Stomach (tissue), 8 donors: ENCODE measurements at regions not wholly inside any gene's neighbourhood (a gene's known extent, or its start where the extent isn't known, plus 50 kb on each side); places are given as distances from the start of the nearest gene placed in this dataset.
A peak's percentile ranks its signal among the peaks of the same experiment; 100 is the strongest.

Experiments
- DNase-seq, 2 donors: peaks; one replicate each; pipeline versions ENCODE4 v3.0.0 to v3.0.0-alpha.2; 2013 to 2019
- H3K27ac ChIP-seq, 5 donors: fragments of 200-600 bp in 4 of 5; sonication (generic) in 4 of 5; one replicate each; pipeline ENCODE4 v1.5.1; 2013 to 2019; ENCODE audit warnings: mild to moderate bottlenecking in 1 of 5, moderate library complexity in 1 of 5
- H3K27me3 ChIP-seq, 3 donors: fragments of 200-600 bp; sonication (generic); one replicate each; pipeline ENCODE4 v1.5.1; 2017 to 2019; ENCODE audit warnings: mixed run types in 1 of 3
- H3K36me3 ChIP-seq, 4 donors: fragments of 200-600 bp; sonication (generic); 1 replicate in 3 of 4; 2 replicates in 1 of 4; pipeline ENCODE4 v1.5.1; 2016 to 2019
- H3K4me1 ChIP-seq, 4 donors: fragments of 200-600 bp; sonication (generic); one replicate each; pipeline ENCODE4 v1.5.1; 2016 to 2019
- H3K4me3 ChIP-seq, 4 donors: fragments of 200-600 bp; sonication (generic) in 3 of 4; one replicate each; pipeline ENCODE4 v1.5.1; 2016 to 2019; ENCODE audit warnings: mild to moderate bottlenecking in 1 of 4
- H3K9me3 ChIP-seq, 4 donors: fragments of 200-600 bp; sonication (generic); one replicate each; pipeline ENCODE4 v1.5.1; 2016 to 2019
- EP300 ChIP-seq: sonication (generic); formaldehyde crosslinking; IDR thresholded peaks from one replicate; pipeline ENCODE4 v1.6.1; 2017; ENCODE audit warnings: antibody characterized with exemption
- POLR2A ChIP-seq, 4 donors: fragments of 450-650 bp; IDR thresholded peaks; one replicate each; pipeline ENCODE4 v1.6.1; 2016; ENCODE audit warnings: antibody characterized with exemption in 4 of 4, control low read depth in 2 of 4, mild to moderate bottlenecking in 1 of 4, moderate library complexity in 1 of 4
- POLR2AphosphoS5 ChIP-seq, 3 donors: sonication (generic); formaldehyde crosslinking; IDR thresholded peaks; one replicate each; pipeline ENCODE4 v1.6.1; 2016; ENCODE audit warnings: antibody characterized with exemption in 3 of 3
- WGBS, 5 donors: extraction: QIAGEN DNeasy Blood & Tissue Kit in 3 of 5; methylation state at CpG; one replicate each; pipeline versions ENCODE4 v1.1.5 to v1.1.7; 2013 to 2018; 5-methylcytosine and 5-hydroxymethylcytosine counted together
- intact Hi-C: fragments of 100-400 bp; cut with DNase I; formaldehyde crosslinking; loops from one replicate; pipeline ENCODE4 v1.15.1; 2023; ENCODE audit warnings: low total_unique reads
- TF ChIP-seq, protein P1 (sequence below), 7 experiments: fragments of 450-650 bp in 4 of 7; fragments of 200-600 bp in 3 of 7; sonication (generic) in 3 of 7; IDR thresholded peaks; one replicate each; pipeline ENCODE4 v1.5.1; 2016 to 2019; ENCODE audit warnings: antibody characterized with exemption in 7 of 7, control low read depth in 2 of 7, mild to moderate bottlenecking in 1 of 7
- donor health status: healthy with polysubstance abuse.
- donor health status: Bipolar disorder and iron deficiency.
- donor health status: healthy.

GRCh38 chr4:24422644-24423043 is 161.7 kb downstream of the DHX15 start:
- no peak overlapping the region for H3K4me3 ChIP-seq
- intact Hi-C loops = no loop called here
- TF ChIP-seq, protein P1, sequence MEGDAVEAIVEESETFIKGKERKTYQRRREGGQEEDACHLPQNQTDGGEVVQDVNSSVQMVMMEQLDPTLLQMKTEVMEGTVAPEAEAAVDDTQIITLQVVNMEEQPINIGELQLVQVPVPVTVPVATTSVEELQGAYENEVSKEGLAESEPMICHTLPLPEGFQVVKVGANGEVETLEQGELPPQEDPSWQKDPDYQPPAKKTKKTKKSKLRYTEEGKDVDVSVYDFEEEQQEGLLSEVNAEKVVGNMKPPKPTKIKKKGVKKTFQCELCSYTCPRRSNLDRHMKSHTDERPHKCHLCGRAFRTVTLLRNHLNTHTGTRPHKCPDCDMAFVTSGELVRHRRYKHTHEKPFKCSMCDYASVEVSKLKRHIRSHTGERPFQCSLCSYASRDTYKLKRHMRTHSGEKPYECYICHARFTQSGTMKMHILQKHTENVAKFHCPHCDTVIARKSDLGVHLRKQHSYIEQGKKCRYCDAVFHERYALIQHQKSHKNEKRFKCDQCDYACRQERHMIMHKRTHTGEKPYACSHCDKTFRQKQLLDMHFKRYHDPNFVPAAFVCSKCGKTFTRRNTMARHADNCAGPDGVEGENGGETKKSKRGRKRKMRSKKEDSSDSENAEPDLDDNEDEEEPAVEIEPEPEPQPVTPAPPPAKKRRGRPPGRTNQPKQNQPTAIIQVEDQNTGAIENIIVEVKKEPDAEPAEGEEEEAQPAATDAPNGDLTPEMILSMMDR (IDR thresholded peaks at IDR 0.05) = no peak
- no peak for TF ChIP-seq POLR2A (IDR thresholded peaks at IDR 0.05)
- no peak for TF ChIP-seq POLR2AphosphoS5 (IDR thresholded peaks at IDR 0.05)
- no peak for TF ChIP-seq EP300
- H3K27me3 ChIP-seq = no peaks in the 10 kb centered on the region
- no peak for DNase-seq
- WGBS, 5 donors = 85 to 96% (median 95%) methylated on average over 2 of the region's 2 CpGs
- no peaks in the 10 kb centered on the region for H3K36me3 ChIP-seq
- no peaks in the 10 kb centered on the region for H3K9me3 ChIP-seq
- H3K27ac ChIP-seq = no peak overlapping the region
- H3K4me1 ChIP-seq = peaks cover 0 to 7% (median 3%) of the 10 kb centered on the region in 4 donors

GRCh38 chr4:24419181-24420034 is 164.9 kb downstream of the DHX15 start:
- peak; percentile 84 to 89 for DNase-seq
- no peak overlapping the region for H3K4me3 ChIP-seq
- H3K27ac ChIP-seq = no peak overlapping the region
- H3K36me3 ChIP-seq = no peaks in the 10 kb centered on the region
- TF ChIP-seq, protein P1 (IDR thresholded peaks at IDR 0.05) = peak in 5 of 7 experiments; percentile 82 to 93 (median 87)
- TF ChIP-seq POLR2AphosphoS5 (IDR thresholded peaks at IDR 0.05) = peak in 1 of 3 donors; percentile 41
- no peak for TF ChIP-seq POLR2A (IDR thresholded peaks at IDR 0.05)
- no peak for TF ChIP-seq EP300
- 4 to 20% (median 11%) methylated on average over 8 of the region's 8 CpGs for WGBS, 5 donors
- no peaks in the 10 kb centered on the region for H3K27me3 ChIP-seq
- H3K4me1 ChIP-seq = peaks cover 0 to 7% (median 3%) of the 10 kb centered on the region in 4 donors
- intact Hi-C loops = no loop called here
- H3K9me3 ChIP-seq = no peaks in the 10 kb centered on the region

- intact Hi-C loops = no loop called here
- no peaks in the 10 kb centered on the region for H3K27me3 ChIP-seq
- peaks cover 0 to 7% (median 3%) of the 10 kb centered on the region in 4 donors for H3K4me1 ChIP-seq
- H3K36me3 ChIP-seq = no peaks in the 10 kb centered on the region
- H3K4me3 ChIP-seq = no peak overlapping the region
- no peak overlapping the region for H3K27ac ChIP-seq
- H3K9me3 ChIP-seq = no peaks in the 10 kb centered on the region
- no peak for DNase-seq
- no peak for TF ChIP-seq POLR2A (IDR thresholded peaks at IDR 0.05)
These were observed 167.1 kb downstream of the DHX15 start for GRCh38 chr4:24417206-24417605.

- DNase-seq = no peak
- Histone ChIP-seq H3K4me3 (no peak overlapping the region), H3K4me1 (peaks cover 0 to 7% (median 3%) of the 10 kb centered on the region in 4 donors), H3K9me3 (no peaks in the 10 kb centered on the region), H3K36me3 (no peaks in the 10 kb centered on the region), H3K27ac (no peak overlapping the region), H3K27me3 (no peaks in the 10 kb centered on the region)
- no peak for TF ChIP-seq EP300
- TF ChIP-seq POLR2A (IDR thresholded peaks at IDR 0.05) = no peak
- TF ChIP-seq POLR2AphosphoS5 (IDR thresholded peaks at IDR 0.05) = no peak
- TF ChIP-seq, protein P1 (IDR thresholded peaks at IDR 0.05) = no peak
- intact Hi-C loops = no loop called here
- 81 to 89% (median 84%) methylated on average over 5 of the region's 5 CpGs for WGBS, 5 donors
These were observed 168.1 kb downstream of the DHX15 start for GRCh38 chr4:24416293-24416692.

DNA sequence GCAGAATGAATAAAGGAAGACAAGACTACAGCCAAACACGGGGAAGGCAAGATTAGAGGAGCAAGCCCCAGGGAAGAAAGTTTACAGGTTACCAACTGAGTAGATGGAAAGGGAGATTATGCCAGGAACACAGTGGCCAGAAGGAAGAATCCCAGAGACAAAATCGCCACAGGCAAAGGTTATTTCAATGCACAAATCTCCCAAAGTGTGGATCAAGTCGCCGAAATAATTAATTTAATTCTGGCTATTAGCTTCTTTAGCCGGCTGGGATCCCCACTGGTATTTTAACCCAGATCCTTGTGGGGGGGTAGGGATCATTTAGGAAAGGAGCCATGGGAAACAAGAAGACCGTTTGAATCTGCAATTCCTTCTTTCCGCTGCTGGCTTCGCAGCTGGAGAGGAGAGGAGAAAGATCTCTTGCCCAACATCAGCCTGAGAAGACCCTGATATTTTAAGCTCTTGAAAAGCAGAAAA is 171.0 kb downstream of the DHX15 start:
- Histone ChIP-seq H3K27ac (no peak overlapping the region), H3K9me3 (peaks cover 0 to 5% (median 0%) of the 10 kb centered on the region in 4 donors), H3K36me3 (no peaks in the 10 kb centered on the region), H3K27me3 (no peaks in the 10 kb centered on the region), H3K4me3 (no peak overlapping the region), H3K4me1 (no peaks in the 10 kb centered on the region)
- intact Hi-C loops = no loop called here
- no peak for TF ChIP-seq POLR2AphosphoS5 (IDR thresholded peaks at IDR 0.05)
- 36 to 48% (median 41%) methylated on average over 8 of the region's 8 CpGs for WGBS, 5 donors
- DNase-seq = no peak
